Activated naive CD4-positive, alpha-beta T cell (primary cell): ENCODE measurements at regions not wholly inside any gene's neighbourhood (a gene's known extent, or its start where the extent isn't known, plus 50 kb on each side); places are given as distances from the start of the nearest gene placed in this dataset.
A peak's percentile ranks its signal among the peaks of the same experiment; 100 is the strongest.

Experiments used
- DNase-seq, 4 experiments: peaks; one replicate each; lab custom pipeline; 2025; lab: John Stamatoyannopoulos, UW

DNA sequence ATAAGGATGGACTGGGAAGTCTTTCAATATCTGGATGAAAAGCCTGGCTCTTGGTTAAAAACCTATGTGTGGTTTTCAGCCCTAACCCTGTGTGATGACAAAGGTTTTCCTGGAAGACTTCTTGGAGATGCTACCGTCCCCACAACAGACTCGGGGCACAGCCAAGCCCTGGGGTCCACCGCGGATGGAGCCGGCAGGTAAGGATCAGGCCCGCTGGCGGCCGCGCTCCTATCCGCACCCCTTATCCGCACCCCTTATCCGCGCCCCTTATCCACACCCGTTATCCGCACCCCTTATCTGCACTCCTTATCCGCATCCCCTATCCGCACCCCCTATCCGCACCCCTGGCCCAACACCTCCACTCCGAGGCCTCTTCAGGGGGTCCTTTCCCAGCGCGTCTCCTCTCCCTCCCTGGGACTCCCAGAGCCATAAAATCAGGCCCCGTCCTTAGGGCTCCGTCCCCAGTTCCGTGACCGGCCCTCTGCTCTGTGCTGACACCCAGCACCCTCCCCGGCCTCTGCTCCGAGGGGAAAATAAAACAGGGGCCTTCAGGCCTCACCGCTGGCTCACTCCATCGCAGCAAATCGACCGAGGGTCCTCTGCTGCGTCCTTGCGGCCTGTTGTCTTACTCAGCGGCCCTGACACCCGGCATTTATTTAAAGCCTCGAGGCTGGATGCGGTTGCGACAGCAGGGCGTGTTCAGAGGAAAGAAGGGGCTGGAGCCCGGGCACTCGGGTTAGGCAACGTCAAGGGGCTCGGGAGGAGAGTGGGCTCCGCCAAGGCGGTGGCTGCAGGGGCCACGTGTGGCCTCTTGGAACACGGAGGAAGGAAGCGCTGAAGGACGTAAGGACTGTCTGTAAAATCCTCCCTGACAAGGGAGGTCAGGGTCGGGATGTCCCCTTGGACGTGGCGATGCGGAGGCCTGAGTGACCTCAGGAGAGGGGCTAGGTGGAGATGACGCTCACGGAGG, 215.1 kb upstream of the ADARB2 start:
- DNase-seq = no peak

DNA sequence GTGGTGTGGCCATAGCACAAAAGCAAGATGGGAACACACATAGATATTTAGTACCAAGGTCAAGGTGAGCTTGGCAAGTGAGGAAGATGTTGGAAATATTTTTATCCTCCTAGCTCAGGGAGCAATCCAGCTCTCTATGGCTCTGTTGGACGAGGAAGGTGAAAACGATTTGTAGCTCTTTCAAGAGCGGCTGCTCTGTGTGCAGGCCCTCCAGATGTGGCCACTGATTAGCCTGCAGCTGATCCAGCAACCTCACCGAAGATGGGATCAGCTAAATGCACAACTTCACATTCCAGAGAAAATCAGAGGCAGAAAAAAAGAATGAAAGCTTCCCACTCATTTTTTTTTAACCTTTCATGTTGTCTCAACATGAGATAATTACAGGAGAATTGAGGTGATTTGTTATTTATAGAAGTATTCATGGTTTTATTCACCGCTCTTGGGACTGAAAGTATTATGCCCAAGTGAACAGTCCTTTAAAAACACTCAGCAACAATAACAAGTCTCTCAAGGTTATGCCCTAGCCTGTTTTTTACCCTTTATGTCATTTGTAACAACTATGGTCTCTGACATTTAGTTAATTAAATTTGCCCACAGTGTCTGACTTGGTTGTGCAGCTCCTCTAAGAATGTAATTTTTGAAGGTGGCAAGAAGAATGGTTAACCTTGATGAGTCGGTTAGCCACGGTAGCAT, 213.6 kb upstream of the ADARB2 start:
- DNase-seq = no peak

DNA sequence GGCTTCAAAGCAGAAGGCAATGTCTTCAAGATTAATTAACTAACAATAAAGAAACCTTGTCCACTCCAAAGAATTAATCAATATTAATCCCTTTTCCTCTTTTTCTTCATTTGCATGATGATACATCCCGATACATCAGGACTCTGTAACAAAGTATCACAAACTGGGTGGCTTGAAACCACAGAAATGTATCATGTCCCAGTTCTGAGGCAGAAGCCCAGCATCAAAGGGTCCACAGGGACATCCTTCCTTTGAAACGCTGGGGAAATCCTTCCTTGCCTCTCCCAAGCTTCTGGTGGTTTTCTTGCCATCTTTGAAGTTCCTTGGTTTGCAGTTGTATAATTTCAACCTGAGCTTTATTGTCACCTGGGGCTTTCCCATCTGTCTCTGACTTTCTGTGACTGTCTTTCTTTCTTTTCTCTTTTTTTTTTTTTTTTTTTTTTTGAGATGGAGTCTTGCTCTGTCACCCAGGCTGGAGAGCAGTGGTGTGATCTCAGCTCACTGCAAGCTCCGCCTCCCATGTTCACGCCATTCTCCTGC, 210.2 kb upstream of the ADARB2 start:
- no peak for DNase-seq

DNA sequence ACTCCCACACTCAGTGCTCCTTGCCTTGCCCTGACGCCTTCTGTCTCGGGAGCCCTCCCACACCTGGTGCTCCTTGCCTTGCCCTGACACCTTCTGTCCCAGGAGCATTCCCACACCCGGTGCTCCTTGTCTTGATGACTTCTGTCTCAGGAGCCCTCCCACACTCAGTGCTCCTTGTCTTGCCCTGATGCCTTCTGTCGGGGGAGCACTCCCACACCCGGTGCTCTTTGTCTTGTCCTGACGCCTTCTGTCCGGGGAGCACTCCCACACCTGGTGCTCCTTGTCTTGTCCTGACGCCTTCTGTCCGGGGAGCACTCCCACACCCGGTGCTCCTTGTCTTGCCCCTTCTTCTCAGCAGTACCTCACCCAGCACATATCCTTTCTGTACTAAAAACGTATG, 207.2 kb upstream of the ADARB2 start:
- no peak for DNase-seq

DNA sequence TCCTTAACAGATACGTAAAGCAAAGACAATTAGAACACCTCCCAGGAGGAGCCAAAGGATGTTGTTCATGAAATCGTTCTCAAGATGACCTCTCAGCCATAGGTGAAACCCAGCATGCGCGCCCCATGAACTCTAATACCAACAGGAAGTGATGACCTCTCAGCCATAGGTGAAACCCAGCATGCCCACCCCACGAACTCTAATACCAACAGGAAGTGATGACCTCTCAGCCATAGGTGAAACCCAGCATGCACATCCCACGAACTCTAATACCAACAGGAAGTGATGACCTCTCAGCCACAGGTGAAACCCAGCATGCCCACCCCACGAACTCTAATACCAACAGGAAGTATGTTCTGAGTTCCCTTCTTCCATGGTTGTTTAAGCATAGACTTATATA, 205.2 kb upstream of the ADARB2 start:
- no peak for DNase-seq

DNA sequence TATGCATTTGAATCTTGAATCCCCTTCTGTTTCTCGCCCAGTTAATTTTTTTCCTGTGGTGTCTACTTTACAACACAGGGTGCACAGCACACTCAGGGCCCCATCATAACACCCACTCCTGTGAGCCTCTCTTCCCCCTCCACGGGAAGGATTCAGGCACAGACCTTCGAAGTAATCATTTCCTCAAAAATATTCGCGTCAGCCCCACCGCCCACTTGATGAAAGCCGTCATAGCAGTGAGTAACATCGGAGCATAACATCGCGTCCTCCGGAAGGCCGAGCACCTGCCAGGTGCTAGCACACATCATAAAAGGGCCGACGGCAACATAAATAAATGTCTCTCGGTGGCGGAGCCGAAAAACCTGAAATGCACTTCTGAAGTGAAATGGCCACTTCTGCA, 201.7 kb upstream of the ADARB2 start:
- DNase-seq = peak in 3 of 4 experiments; percentile 37 to 61 (median 43)

DNA sequence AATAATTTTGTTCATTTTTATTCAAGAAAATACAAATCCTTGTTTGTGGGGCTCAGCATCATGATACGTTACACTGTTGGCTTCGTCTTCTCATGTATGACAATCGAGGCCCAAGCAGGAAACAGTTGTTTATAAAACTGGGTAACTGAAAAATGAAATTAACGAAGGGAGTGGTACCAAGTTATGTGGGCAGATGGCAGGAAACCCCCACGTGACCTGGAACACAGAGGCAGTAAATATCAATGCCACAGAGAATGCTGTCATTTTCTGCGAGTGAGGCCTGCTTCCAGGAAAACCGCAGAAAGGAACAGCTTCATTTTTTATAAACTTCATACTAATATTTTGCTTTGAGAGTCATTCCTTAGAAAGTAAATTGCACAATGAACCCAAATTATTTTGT, 201.0 kb upstream of the ADARB2 start:
- peak in 2 of 4 experiments; percentile 29 to 53 for DNase-seq

DNA sequence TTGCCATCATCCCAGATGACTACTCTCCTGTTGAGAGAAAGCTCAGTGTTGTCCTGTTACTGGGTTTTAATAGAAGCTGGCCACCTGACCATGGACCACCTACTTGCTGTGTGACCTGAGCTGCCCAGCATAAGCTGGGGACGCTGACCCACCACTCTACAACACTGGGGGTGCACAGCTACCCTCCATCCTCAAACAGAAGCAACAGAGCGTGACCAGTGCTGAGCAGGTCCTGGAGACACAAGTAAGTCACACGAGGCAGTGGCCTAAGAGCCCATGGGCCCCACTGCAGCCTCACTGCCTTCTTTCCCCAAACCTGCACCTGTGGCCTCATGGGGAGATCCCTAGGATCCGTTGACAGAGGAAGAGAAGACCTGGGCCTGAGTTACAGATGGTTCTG, 198.6 kb upstream of the ADARB2 start:
- no peak for DNase-seq

DNA sequence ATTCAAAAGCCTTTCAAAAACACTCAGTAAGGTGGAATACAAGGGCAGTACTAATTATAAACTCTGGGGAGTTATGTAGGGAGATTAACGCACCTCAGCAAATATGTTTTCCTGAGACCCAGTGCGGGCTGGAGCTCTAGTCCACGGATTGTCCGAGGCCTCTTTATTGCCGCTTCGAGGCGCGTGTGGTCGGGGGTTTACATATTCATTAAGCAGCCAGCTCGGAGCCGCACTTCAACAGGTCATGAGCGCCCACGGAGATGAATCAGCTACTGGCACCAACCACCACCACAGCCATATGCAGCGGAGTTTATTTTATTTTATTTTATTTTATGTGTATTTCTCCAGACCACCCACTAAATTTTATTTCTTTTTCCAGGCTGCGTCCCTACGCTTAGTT, 195.9 kb upstream of the ADARB2 start:
- DNase-seq = no peak

DNA sequence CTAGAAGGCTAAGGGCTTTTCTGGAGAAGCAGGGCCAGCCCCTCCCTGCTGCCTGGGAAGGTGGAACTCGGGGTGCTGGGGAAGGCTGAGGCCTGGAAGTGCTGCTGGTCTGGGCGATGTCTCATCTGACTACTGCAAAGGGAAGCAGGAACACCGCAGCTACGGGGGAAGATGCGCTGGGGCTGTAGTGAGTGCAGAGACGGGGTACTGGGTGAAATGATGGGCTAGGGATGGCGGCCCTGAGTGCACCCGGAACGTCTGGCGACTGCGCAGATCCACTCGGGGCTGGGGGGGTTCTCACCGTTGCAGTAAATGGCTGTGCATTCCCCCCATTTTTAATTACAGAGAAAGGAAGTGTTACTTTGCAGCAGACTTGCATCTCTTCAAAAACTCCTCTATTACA, 195.4 kb upstream of the ADARB2 start:
- no peak for DNase-seq

DNA sequence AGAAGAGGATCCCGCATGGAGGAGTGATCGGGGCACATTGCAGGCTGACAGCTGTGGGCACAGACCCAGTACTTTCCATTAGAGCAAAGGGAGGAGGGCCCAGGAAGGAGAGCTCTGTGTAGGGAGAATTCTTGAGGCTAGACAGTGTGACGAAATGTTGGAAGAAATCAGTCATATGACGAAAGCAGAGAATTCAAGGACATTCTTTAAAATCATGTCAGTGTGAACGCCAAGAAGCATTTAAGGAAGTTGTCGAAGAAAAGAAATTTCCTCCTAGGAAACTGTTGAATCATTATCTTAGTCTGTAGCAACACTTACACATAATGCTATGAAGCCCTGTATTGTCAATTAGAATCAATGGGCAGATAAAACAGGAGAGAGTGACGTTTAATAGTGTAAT, 191.3 kb upstream of the ADARB2 start:
- no peak for DNase-seq

DNA sequence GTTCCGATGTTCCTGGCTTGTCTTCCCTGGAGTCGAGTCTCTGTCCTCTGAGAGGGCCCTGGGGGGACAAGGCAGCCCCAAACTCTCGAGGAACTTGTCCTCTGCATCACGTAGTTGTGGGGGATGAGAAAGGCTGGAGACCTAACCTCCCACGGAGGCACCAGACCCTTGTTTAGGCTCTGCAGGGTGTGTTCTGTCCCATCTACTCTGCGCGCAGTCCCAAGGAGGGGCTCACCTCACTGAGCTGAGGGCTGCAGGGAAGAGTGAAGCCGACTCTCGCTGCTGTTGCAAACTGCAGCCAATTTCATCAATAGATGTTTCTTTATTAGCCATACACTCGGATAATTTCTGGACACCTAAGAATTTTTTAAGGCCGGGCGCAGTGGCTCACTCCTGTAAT, 186.7 kb upstream of the ADARB2 start:
- no peak for DNase-seq

DNA sequence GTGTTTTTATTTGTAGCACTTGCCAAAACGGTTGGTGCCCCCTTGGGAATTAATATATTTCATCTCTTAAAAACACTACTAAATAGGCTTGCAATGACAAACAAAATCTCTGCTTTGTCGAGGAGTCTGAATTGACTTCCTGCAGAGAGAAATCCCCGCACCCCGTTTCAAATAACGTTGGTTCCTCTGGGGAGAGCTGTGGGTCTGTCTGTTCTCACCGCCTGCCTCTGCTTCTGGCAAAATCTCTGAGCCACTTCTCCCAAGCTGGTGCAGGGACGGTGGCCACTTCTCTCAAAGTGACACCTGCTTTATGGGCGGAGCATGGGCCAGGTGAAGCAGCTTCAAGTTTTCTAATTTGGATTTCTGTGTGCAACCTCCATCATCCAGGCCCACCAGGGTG, 186.3 kb upstream of the ADARB2 start:
- no peak for DNase-seq

DNA sequence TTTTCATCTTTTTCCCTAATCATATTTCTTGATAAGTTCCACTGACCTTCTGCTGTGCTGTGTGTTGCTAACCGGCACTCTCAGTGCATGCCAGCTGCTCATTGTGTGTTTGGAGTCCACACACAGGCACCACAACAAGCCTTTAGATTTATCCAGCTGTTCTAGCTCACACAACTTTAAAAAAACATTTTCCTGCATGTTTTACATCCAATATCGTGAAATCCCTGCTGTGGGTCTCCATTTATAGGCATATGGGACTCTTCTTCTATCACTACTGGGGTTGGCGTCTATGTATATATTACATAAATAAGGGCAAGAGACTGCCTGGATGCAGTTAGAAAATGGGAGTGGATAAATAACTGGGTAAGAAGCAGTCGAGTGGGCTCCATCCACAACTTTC, 183.6 kb upstream of the ADARB2 start:
- no peak for DNase-seq

DNA sequence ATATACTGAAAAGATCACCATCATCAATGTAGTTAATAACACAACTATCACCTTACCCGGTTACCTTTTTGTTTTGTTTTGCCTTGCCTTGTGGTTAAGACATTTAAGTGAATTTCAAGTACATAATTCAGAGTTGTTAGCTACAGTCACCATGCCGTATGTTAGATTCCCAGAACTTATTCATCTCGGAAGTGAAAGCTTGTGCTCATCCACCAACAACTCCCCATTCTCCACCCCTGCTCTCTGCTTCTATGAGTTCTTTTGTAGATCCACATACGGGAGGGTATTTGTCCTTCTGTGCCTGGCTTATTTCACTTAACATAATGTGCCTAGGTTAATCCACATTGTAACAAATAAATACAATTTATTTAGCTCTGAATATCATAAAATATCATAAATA, 182.8 kb upstream of the ADARB2 start:
- no peak for DNase-seq

DNA sequence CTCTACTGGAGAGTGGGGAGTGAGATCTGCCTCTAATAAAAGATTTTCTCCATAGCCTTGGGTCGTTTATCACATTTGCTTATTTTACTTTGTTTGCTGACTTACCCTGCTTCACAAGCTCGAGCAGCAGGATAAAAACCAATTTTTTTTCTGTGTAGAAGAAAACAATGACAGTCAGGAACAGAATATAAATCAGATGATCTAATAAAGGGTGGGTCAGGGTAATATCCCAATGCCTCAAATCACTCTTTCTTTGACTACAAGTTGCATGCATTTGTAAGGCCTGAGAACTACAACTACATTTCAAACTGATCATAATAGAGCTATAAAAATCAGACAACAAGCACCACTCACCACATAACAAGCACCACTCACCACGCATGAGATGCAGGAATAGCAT, 174.4 kb upstream of the ADARB2 start:
- DNase-seq = no peak

DNA sequence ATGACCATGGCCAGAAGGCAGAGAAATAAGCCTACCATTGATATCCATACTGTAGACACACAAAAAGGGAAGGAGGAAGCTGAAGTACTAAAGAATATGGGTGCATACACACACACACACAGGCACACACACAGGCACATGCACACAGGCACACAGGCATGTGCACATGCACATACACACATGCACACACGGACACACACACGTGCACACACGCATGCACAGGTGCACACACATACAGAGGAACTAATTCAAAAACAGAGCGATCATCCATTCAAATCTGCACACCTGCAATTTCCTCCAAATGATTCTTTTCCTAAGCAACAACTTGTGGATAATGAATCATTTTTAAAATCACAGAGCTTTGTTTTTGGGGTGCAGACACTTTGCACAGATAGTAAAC, 166.7 kb upstream of the ADARB2 start:
- DNase-seq = no peak

DNA sequence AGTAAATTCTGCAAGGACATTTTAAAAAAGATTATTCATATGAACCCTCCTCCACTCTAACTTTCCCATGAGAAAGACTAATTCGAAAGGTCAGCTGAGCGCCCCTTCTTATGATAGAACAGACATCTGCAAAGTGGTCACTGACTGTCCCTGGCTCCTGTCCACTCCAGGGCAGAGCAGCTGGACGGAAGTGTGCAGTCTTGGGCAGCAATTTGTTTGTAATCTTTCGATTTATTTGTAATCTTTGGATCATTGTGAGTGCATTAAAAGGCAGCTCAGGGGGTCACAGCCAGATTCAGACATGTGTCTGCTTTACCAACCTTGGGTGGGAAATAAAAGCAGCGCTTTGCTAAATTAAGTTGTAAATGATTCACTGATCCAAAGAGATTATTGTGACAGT, 158.8 kb upstream of the ADARB2 start:
- no peak for DNase-seq

DNA sequence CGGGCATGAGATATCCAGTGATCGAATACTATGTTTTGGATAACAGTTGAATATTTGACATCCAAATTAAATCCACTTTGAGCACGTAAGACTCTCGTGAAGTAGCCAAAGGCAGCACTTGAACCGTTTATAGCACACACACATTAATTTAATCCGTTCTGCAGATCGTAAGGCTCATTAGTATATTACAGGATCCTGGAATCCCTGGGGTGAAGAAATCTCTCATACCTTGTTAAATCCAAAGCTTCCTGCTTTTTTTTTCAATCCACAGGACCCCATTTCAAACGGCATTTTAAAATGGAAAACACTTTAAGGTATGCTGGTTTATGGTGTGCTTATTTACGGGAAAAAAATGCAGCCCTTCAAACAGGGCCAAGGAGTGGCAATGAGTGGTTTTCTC, 158.4 kb upstream of the ADARB2 start:
- DNase-seq = no peak

DNA sequence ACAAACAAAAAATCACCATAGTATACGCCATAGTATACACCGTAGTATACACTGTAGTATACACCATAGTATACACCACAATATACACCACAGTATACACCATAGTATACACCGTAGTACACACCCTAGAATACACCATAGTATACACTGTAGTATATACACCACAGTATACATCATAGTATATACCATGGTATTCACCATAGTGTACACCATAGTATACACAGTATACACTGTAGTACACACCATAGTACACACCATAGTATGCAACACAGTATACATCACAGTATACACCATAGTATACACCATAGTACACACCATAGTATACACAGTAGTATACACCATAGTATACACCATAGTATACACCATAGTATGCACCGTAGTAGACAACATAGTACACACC, 157.6 kb upstream of the ADARB2 start:
- DNase-seq = no peak

DNA sequence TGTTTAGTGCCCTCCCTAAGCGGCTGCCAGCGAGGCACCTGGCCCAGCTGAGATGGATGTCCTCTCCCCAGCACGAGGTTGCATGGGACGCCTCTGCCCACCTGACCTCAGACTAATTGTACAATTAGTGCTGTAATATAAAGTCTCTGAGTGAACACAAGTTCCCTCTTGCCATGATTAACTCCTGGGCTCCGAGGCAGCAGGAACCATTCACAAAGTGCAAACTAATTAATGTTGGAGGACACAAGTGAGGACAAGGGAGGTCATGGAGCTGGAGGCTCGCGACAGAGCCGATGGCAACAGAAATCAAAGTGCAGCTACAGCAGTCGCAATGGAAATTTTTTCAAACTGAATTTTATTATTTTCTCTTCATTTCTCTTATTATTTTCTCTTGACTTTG, 156.6 kb upstream of the ADARB2 start:
- DNase-seq = no peak

DNA sequence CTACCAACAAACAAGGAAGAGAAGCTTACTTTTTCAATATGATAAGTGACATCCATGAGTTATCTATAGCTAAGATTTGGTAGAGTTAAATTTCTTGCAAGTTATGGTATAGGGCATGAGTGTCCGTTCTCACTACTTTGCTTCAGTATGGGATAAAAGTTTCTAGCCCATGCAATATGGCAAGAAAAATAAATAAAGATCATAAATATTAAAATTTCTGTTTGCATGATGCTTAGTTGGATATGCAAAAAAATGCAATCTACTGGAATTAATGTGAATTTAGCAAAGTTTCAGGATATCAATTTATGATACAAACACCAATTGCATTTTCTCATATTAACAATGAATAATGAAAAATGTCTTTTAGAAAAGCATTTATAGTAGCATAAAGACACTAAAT, 148.7 kb upstream of the ADARB2 start:
- no peak for DNase-seq

DNA sequence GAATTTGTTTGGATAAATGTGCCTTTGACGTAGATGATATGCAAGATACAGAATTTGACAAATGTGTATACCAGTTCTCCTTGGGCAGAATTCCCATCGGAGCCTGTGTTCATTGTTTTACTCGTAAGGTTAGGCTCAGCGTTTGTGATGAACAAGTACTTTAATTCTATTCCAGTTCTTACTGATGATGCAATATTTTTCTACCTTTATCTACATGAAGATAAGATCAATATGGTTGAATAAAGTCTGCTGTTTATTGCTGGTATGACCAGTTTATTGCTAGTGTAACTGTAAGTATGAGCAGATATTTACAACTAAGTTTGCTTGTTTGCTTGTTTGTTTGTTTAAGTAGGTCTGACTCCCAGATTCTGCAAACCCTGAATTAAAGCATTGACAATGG, 145.4 kb upstream of the ADARB2 start:
- no peak for DNase-seq
